ENCODE measurements at regions not wholly inside any gene's neighbourhood (a gene's known extent, or its start where the extent isn't known, plus 50 kb on each side); places are given as distances from the start of the nearest gene placed in this dataset.

- TF ChIP-seq, protein P1, sequence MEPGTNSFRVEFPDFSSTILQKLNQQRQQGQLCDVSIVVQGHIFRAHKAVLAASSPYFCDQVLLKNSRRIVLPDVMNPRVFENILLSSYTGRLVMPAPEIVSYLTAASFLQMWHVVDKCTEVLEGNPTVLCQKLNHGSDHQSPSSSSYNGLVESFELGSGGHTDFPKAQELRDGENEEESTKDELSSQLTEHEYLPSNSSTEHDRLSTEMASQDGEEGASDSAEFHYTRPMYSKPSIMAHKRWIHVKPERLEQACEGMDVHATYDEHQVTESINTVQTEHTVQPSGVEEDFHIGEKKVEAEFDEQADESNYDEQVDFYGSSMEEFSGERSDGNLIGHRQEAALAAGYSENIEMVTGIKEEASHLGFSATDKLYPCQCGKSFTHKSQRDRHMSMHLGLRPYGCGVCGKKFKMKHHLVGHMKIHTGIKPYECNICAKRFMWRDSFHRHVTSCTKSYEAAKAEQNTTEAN (CRISPR knock-in tag; IDR thresholded peaks at IDR 0.05), result no peak
- TF ChIP-seq, protein P2, sequence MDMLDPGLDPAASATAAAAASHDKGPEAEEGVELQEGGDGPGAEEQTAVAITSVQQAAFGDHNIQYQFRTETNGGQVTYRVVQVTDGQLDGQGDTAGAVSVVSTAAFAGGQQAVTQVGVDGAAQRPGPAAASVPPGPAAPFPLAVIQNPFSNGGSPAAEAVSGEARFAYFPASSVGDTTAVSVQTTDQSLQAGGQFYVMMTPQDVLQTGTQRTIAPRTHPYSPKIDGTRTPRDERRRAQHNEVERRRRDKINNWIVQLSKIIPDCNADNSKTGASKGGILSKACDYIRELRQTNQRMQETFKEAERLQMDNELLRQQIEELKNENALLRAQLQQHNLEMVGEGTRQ (CRISPR knock-in tag; IDR thresholded peaks at IDR 0.05), result no peak
- TF ChIP-seq, protein P3, sequence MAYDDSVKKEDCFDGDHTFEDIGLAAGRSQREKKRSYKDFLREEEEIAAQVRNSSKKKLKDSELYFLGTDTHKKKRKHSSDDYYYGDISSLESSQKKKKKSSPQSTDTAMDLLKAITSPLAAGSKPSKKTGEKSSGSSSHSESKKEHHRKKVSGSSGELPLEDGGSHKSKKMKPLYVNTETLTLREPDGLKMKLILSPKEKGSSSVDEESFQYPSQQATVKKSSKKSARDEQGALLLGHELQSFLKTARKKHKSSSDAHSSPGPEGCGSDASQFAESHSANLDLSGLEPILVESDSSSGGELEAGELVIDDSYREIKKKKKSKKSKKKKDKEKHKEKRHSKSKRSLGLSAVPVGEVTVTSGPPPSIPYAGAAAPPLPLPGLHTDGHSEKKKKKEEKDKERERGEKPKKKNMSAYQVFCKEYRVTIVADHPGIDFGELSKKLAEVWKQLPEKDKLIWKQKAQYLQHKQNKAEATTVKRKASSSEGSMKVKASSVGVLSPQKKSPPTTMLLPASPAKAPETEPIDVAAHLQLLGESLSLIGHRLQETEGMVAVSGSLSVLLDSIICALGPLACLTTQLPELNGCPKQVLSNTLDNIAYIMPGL (CRISPR knock-in tag; IDR thresholded peaks at IDR 0.05), result no peak
- TF ChIP-seq ZNF263 (CRISPR knock-in tag; IDR thresholded peaks at IDR 0.05; ENCODE audit: low read depth), result no peak
- TF ChIP-seq CTCF (IDR thresholded peaks at IDR 0.05), result no peak
- no peak for TF ChIP-seq TEAD4 (CRISPR knock-in tag; IDR thresholded peaks at IDR 0.05)
- TF ChIP-seq ZNF138 (CRISPR knock-in tag; conservative IDR thresholded peaks at IDR 0.05), result no peak
- TF ChIP-seq, protein P4, sequence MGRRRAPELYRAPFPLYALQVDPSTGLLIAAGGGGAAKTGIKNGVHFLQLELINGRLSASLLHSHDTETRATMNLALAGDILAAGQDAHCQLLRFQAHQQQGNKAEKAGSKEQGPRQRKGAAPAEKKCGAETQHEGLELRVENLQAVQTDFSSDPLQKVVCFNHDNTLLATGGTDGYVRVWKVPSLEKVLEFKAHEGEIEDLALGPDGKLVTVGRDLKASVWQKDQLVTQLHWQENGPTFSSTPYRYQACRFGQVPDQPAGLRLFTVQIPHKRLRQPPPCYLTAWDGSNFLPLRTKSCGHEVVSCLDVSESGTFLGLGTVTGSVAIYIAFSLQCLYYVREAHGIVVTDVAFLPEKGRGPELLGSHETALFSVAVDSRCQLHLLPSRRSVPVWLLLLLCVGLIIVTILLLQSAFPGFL (CRISPR knock-in tag; IDR thresholded peaks at IDR 0.05; ENCODE audit: borderline replicate concordance), result no peak
- TF ChIP-seq IRF1 (CRISPR knock-in tag; IDR thresholded peaks at IDR 0.05), result no peak
- TF ChIP-seq USF1 (CRISPR knock-in tag; IDR thresholded peaks at IDR 0.05), result no peak
- no peak for TF ChIP-seq OVOL2 (CRISPR knock-in tag; IDR thresholded peaks at IDR 0.05; ENCODE audit: borderline replicate concordance)
- TF ChIP-seq FOXK1 (CRISPR knock-in tag; IDR thresholded peaks at IDR 0.05), result no peak
- no peak for TF ChIP-seq MAX (CRISPR knock-in tag; IDR thresholded peaks at IDR 0.05)
- TF ChIP-seq ESRRA (CRISPR knock-in tag; IDR thresholded peaks at IDR 0.05; ENCODE audit: borderline replicate concordance), result no peak
Measured at GRCh38 chr10:111599943-111600342, 523.1 kb downstream of the ADRA2A start.

Data from WTC11 (cell line).